ENCODE measurements at regions not wholly inside any gene's neighbourhood (a gene's known extent, or its start where the extent isn't known, plus 50 kb on each side); places are given as distances from the start of the nearest gene placed in this dataset.
"Not testable (repeated sequence)": the region's sequence is repeated elsewhere in the genome, so short reads cannot be mapped to it uniquely, and the experiment has no call there.

- no peak for DNase-seq
Measured at GRCh38 chrY:7720974-7721373, 809.4 kb upstream of the AMELY start.

- DNase-seq, result peak; percentile 55
Measured at GRCh38 chrY:7719271-7719670, 807.7 kb upstream of the AMELY start.

GRCh38 chrY:7718626-7719025 lies 807.1 kb upstream of the AMELY start:
- DNase-seq, result no peak

GRCh38 chrY:7718126-7718525 lies 806.6 kb upstream of the AMELY start:
- no peak for DNase-seq

- DNase-seq, result no peak
Measured at GRCh38 chrY:7714426-7714825, 802.9 kb upstream of the AMELY start.

GRCh38 chrY:7713738-7714137 lies 802.2 kb upstream of the AMELY start:
- not testable (repeated sequence) for DNase-seq

GRCh38 chrY:7712289-7712688 lies 800.7 kb upstream of the AMELY start:
- DNase-seq, result no peak

- DNase-seq, result no peak
Measured at GRCh38 chrY:7703578-7704140, 792.1 kb upstream of the AMELY start.

- no peak for DNase-seq
Measured at GRCh38 chrY:7702481-7702880, 790.9 kb upstream of the AMELY start.

- no peak for DNase-seq
Measured at GRCh38 chrY:7701676-7702075, 790.1 kb upstream of the AMELY start.

- no peak for DNase-seq
Measured at GRCh38 chrY:7697506-7697905, 786.0 kb upstream of the AMELY start.

- DNase-seq, result no peak
Measured at GRCh38 chrY:7692701-7693100, 781.1 kb upstream of the AMELY start.

- no peak for DNase-seq
Measured at GRCh38 chrY:7687086-7687485, 775.5 kb upstream of the AMELY start.

GRCh38 chrY:7684546-7684945 lies 773.0 kb upstream of the AMELY start:
- no peak for DNase-seq

- DNase-seq, result no peak
Measured at GRCh38 chrY:7682386-7682785, 770.8 kb upstream of the AMELY start.

GRCh38 chrY:7681426-7681825 lies 769.9 kb upstream of the AMELY start:
- DNase-seq, result no peak

GRCh38 chrY:7674465-7674864 lies 762.9 kb upstream of the AMELY start:
- DNase-seq, result no peak

- no peak for DNase-seq
Measured at GRCh38 chrY:7672796-7673195, 761.2 kb upstream of the AMELY start.

- DNase-seq, result no peak
Measured at GRCh38 chrY:7663261-7663660, 751.7 kb upstream of the AMELY start.

GRCh38 chrY:7659047-7659446 lies 747.5 kb upstream of the AMELY start:
- no peak for DNase-seq

GRCh38 chrY:7656596-7656995 lies 745.0 kb upstream of the AMELY start:
- no peak for DNase-seq

- DNase-seq, result no peak
Measured at GRCh38 chrY:7654985-7655384, 743.4 kb upstream of the AMELY start.

GRCh38 chrY:7649866-7650265 lies 738.3 kb upstream of the AMELY start:
- peak; percentile 9 for DNase-seq
